ENCODE measurements at regions not wholly inside any gene's neighbourhood (a gene's known extent, or its start where the extent isn't known, plus 50 kb on each side); places are given as distances from the start of the nearest gene placed in this dataset.

- TF ChIP-seq CTCF (IDR thresholded peaks at IDR 0.05): no peak
- no peak for TF ChIP-seq POLR2A (IDR thresholded peaks at IDR 0.05)
Observed at GRCh38 chr6:120355822-120356221, 978.5 kb downstream of the TBC1D32 start.

All from body of pancreas (tissue), 4 donors.